Adrenal gland (tissue), 5 donors: ENCODE measurements at regions not wholly inside any gene's neighbourhood (a gene's known extent, or its start where the extent isn't known, plus 50 kb on each side); places are given as distances from the start of the nearest gene placed in this dataset.

ENCODE experiments used
- POLR2A ChIP-seq, 2 donors: fragments of 450-650 bp; IDR thresholded peaks; one replicate each; pipeline ENCODE4 v1.6.1; 2017; ENCODE audit warnings: antibody characterized with exemption in 2 of 2, mild to moderate bottlenecking in 2 of 2, moderate library complexity in 1 of 2
- TF ChIP-seq, protein P1 (sequence below), 6 experiments: fragments of 450-650 bp in 4 of 6; fragments of 200-600 bp in 2 of 6; sonication (generic) in 1 of 6; IDR thresholded peaks; 1 replicate in 5 of 6; 2 replicates in 1 of 6; pipeline versions ENCODE4 v1.5.1 to v1.8.0; 2016 to 2021; ENCODE audit warnings: antibody characterized with exemption in 6 of 6, mild to moderate bottlenecking in 2 of 6, moderate library complexity in 1 of 6
- donor health status: DM: no; HTN: no; CAD: no.

DNA sequence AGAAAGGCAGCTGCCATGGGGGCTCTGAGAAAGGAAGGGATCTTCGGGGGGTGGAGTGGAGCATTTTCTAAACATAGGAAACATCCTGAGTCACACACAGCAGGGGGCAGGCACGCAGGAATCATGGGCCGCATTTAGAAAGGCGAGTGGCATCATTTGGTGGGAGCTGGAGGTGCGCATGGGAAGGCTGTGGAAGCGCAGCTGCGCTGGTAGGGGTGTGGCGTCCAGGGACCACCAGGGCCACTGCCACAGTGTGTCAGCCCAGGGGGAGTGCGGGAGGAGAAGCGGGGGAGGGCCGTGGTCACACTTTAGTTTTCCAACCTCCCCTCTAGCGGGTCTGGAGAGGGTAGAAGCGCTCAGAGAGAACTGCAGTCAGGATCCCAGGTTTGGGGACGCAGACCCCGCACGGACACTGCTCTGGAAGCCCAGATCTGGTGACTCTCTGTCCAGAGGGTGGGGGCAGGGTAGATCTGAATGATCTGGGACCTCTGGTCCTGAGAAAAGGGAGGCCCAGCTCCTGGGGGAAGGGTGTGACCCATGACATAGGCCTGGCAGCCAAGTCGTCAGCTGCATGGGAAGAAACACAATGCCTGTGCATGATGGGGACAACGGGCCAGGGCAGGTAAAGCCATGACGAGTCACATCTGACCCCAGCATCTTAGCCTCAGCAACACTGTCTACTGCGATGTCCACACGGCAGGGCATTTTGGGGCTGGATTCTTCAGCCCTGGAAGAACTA is 88.0 kb upstream of the IQSEC1 start:
- TF ChIP-seq, protein P1, sequence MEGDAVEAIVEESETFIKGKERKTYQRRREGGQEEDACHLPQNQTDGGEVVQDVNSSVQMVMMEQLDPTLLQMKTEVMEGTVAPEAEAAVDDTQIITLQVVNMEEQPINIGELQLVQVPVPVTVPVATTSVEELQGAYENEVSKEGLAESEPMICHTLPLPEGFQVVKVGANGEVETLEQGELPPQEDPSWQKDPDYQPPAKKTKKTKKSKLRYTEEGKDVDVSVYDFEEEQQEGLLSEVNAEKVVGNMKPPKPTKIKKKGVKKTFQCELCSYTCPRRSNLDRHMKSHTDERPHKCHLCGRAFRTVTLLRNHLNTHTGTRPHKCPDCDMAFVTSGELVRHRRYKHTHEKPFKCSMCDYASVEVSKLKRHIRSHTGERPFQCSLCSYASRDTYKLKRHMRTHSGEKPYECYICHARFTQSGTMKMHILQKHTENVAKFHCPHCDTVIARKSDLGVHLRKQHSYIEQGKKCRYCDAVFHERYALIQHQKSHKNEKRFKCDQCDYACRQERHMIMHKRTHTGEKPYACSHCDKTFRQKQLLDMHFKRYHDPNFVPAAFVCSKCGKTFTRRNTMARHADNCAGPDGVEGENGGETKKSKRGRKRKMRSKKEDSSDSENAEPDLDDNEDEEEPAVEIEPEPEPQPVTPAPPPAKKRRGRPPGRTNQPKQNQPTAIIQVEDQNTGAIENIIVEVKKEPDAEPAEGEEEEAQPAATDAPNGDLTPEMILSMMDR (IDR thresholded peaks at IDR 0.05), result no peak
- TF ChIP-seq POLR2A (IDR thresholded peaks at IDR 0.05), result no peak
